Ectodermal cell (in vitro differentiated cells): ENCODE measurements at regions not wholly inside any gene's neighbourhood (a gene's known extent, or its start where the extent isn't known, plus 50 kb on each side); places are given as distances from the start of the nearest gene placed in this dataset.

Source experiments
- H3K27ac ChIP-seq: 2 replicates; pipeline ENCODE4 v1.7.0; 2013; ENCODE audit warnings: mild to moderate bottlenecking, low read depth, low read length; ENCODE audit not compliant: insufficient read depth, poor library complexity, severe bottlenecking
- H3K27me3 ChIP-seq: 2 replicates; pipeline ENCODE4 v1.7.0; 2013; ENCODE audit warnings: mild to moderate bottlenecking, low read length; ENCODE audit not compliant: insufficient read depth, control insufficient read depth, poor library complexity, severe bottlenecking
- H3K36me3 ChIP-seq: one replicate; pipeline ENCODE4 v1.7.0; 2013; ENCODE audit warnings: low read length; ENCODE audit not compliant: control insufficient read depth, insufficient read depth
- H3K4me1 ChIP-seq: one replicate; pipeline ENCODE4 v1.7.0; 2013; ENCODE audit warnings: low read length; ENCODE audit not compliant: control insufficient read depth, insufficient read depth
- H3K4me3 ChIP-seq: 2 replicates; pipeline ENCODE4 v1.7.0; 2013; ENCODE audit warnings: low read depth, low read length, control low read depth; ENCODE audit not compliant: insufficient read depth
- H3K9me3 ChIP-seq: 2 replicates; pipeline ENCODE4 v1.7.0; 2013; ENCODE audit warnings: mild to moderate bottlenecking, low read length, moderate library complexity; ENCODE audit not compliant: control insufficient read depth
- WGBS, 2 experiments: methylation state at CpG; one replicate each; pipeline ENCODE4 v1.1.7; 2013; ENCODE audit warnings: missing lambda C conversion rate in 2 of 2; 5-methylcytosine and 5-hydroxymethylcytosine counted together

DNA sequence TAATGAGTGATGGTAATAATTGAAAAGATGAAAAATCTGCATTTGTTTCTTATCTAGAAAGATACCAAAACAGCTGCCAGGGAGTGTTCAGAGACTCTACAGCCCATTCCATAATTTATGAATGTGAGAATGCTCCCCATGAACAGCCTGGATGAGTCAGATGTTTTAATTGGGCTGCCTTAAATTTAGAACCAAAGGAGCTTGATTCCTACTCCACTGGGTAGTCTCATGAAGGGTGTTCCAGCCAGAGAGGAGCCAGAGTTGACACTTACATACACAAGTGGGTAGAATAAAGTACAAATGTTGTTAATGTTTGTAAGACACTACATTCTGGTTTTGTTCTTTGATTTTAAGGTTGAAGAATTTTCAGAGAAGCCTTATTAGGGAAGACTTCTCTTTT lies 123.2 kb upstream of the PRNP start:
- Histone ChIP-seq H3K27me3 (no peaks in the 10 kb centered on the region), H3K4me3 (no peak overlapping the region), H3K4me1 (no peaks in the 10 kb centered on the region), H3K36me3 (no peaks in the 10 kb centered on the region), H3K9me3 (no peaks in the 10 kb centered on the region), H3K27ac (no peak overlapping the region)

DNA sequence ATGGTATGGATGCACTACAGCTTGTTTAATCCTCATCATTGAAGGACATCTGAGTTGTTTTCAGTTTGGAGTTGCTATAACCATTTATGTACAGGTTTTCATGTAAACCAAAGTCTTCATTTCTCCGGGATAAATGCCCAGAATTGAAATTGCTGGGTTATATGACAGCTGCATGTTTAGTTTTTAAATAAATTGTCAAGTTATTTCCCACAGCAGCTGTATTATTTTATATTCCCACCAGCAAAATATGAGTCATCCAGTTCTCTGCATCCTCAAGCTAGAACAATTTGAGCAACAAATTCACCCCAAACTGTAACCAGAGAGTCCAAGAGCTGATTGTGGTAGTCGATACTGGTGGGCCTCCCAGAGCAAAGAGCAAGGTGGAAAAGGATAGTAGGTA lies 125.6 kb upstream of the PRNP start:
- H3K27ac ChIP-seq: no peak overlapping the region
- no peak overlapping the region for H3K4me3 ChIP-seq
- no peaks in the 10 kb centered on the region for H3K36me3 ChIP-seq
- no peaks in the 10 kb centered on the region for H3K27me3 ChIP-seq
- no peaks in the 10 kb centered on the region for H3K9me3 ChIP-seq
- WGBS, 2 experiments: 88 to 91% methylated on average over 2 of the region's 2 CpGs
- no peaks in the 10 kb centered on the region for H3K4me1 ChIP-seq

DNA sequence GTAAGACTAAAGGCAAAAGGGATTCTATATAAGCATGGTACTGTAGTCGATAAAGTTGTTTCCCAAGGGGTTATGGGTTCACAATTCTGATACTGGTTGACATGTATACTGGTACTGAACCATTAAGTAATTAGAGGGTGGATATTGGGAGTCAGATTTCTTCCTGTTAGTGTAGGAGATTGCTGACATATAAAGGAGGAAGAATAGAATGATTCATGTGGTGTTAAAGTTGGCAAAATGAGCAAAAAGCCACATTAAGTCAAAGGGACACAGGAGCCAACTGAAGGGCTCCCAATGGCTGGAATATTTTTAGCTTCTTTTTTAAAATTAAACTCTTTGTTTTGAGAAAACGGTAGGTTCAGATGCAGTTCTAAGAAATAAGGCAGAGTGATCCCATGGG lies 126.3 kb upstream of the PRNP start:
- Histone ChIP-seq H3K36me3 (no peaks in the 10 kb centered on the region), H3K27ac (no peak overlapping the region), H3K9me3 (no peaks in the 10 kb centered on the region), H3K27me3 (no peaks in the 10 kb centered on the region), H3K4me1 (no peaks in the 10 kb centered on the region), H3K4me3 (no peak overlapping the region)
- 93 to 95% methylated on average over 2 of the region's 2 CpGs for WGBS, 2 experiments

DNA sequence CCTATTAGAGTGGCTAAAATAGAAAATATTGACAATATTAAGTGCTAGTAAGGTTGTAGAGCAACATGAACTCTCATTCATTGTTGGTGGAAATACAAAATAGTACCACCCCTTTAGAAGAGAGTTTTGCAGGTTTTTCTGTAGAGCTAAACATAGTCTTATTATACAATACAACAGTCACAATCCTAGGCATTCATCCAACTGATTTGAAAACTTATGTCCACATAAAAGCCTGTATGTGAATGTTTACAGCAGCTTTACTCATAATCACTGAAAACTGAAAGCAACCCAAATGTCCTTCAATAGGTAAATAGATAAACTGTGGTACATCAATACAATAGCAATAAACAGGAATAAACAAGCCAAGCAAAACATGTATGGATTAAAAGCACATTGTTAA lies 127.2 kb upstream of the PRNP start:
- no peaks in the 10 kb centered on the region for H3K9me3 ChIP-seq
- H3K4me3 ChIP-seq: no peak overlapping the region
- no peaks in the 10 kb centered on the region for H3K36me3 ChIP-seq
- no peaks in the 10 kb centered on the region for H3K27me3 ChIP-seq
- no peaks in the 10 kb centered on the region for H3K4me1 ChIP-seq
- H3K27ac ChIP-seq: no peak overlapping the region

DNA sequence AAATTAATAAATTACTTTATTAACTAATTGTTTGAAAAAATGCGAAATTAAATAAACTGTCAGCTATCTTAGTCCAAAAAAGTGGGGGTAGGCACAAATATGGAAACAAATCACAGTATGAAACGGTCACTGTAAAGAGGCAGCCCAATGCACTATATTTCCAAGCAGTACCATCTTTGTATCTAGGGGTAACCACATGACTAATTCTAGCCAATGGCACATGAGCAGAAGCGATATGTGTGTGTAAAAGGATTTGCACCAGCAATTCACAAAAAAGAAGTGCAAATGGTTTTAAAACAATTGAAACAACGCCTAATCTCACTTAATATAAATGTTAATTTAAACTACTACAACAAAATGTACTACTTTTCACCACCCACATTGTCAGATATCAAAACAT lies 129.5 kb upstream of the PRNP start:
- no peaks in the 10 kb centered on the region for H3K36me3 ChIP-seq
- no peak overlapping the region for H3K27ac ChIP-seq
- H3K4me3 ChIP-seq: no peak overlapping the region
- no peaks in the 10 kb centered on the region for H3K27me3 ChIP-seq
- H3K4me1 ChIP-seq: no peaks in the 10 kb centered on the region
- H3K9me3 ChIP-seq: no peaks in the 10 kb centered on the region
- 71 to 100% methylated on average over 2 to 4 of the region's 4 CpGs for WGBS, 2 experiments

DNA sequence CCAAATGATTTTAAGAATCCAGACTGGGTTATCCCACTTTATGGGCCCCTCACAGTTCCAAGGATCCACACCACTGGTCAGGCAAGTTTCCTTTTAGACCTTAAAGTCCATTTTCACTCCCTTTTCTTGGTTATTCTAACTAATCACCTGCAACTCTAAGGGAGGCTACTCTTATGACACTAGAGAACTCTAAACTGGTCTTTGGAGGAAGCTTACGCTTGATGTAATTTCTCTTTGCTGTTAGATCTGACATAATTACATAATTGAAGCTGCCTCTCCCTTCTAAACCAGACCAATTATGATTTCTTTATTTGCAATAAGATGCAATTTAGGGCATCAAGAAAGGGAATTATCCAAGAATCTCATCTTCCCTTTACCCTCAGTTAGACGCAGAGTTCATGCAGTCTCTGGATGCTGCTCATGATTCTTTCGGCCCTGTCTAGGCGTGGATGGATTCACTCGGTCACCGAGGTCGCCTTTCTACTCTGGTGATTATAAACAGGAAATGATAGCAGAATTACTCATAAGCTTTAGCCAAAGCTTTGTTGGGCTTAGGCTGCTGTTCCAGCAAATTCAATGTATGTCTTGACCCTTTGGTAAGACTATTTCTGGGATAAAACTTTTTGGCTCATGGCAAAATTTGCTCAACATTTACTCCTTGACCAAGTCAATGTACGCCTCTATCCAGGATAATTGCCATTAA lies 130.9 kb upstream of the PRNP start:
- no peaks in the 10 kb centered on the region for H3K36me3 ChIP-seq
- H3K27me3 ChIP-seq: no peaks in the 10 kb centered on the region
- no peak overlapping the region for H3K4me3 ChIP-seq
- H3K9me3 ChIP-seq: no peaks in the 10 kb centered on the region
- WGBS, 2 experiments: 90 to 92% methylated on average over 7 to 8 of the region's 8 CpGs
- no peak overlapping the region for H3K27ac ChIP-seq
- no peaks in the 10 kb centered on the region for H3K4me1 ChIP-seq

DNA sequence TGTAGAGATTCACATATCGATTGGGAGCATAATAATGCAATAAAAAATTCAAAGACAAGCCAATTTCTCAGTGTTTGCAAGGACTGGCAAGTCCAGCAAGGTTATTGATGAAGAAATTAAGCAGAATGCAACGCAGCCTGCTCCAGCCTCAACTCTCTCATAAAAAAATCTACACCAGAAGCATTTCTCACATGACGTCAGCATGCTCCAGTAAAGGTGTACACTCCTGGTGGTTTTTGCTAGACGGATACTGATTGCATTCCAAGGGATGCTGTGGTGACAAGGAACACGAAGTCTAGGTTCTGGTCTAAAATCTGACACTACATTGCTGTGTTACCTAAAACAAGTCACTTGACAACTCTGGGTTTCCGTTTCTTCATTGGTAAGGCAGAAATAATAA lies 131.9 kb upstream of the PRNP start:
- H3K27ac ChIP-seq: no peak overlapping the region
- H3K27me3 ChIP-seq: no peaks in the 10 kb centered on the region
- 89 to 91% methylated on average over 5 to 6 of the region's 6 CpGs for WGBS, 2 experiments
- H3K9me3 ChIP-seq: no peaks in the 10 kb centered on the region
- H3K4me1 ChIP-seq: no peaks in the 10 kb centered on the region
- H3K36me3 ChIP-seq: no peaks in the 10 kb centered on the region
- no peak overlapping the region for H3K4me3 ChIP-seq

DNA sequence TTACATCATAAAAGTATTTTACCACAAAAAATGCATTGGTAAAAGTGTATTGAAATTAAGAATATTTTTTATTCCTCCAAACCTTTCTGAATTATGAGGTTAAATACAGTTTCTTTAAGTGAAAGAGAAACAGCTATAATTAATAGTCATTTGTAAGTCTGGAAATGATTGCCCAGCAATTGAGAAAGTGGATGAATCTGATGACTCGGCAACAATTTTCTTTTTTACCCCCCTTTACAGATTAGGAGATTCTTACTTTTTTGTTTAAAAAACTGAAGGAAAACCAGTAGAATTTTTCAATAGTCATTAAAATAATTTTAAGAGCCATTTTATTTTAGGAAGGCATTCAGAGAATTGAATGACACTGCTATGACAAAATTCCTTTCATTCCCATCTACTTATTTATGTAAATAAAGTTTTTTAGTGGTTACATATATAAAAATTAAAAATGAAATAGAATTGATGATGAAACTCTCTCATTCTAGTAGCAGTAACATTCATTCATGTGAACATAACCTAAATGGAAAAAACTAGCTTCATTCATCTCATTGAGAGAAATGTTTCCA lies 134.1 kb upstream of the PRNP start:
- H3K36me3 ChIP-seq: no peaks in the 10 kb centered on the region

DNA sequence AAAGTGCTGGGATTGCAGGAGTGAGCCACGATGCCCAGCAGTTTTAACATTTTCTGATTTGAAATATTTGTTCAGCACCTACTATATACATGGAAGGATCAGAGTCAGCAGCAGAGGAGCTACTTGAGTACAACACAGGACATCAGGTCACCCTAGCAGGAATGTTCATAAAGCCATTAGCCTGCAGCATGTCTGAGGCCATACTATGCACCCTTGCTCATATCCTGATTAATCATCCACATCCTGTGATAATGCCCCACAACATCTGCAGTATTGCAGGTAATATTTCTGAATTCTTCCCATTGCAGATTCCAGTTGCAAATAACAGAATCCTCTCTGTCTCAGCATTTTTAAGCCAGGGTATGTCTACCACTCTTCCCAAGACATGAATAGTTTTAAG lies 135.5 kb upstream of the PRNP start:
- H3K27ac ChIP-seq: no peak overlapping the region
- 88 to 91% methylated on average over 1 of the region's 1 CpG for whole genome bisulfite sequencing, 2 experiments
- H3K9me3 ChIP-seq: no peaks in the 10 kb centered on the region
- no peaks in the 10 kb centered on the region for H3K4me1 ChIP-seq
- H3K36me3 ChIP-seq: no peaks in the 10 kb centered on the region
- no peaks in the 10 kb centered on the region for H3K27me3 ChIP-seq
- no peak overlapping the region for H3K4me3 ChIP-seq

More for the DNA sequence above, 134.1 kb upstream of the PRNP start:
- Histone ChIP-seq H3K4me3 (no peak overlapping the region), H3K9me3 (no peaks in the 10 kb centered on the region), H3K4me1 (no peaks in the 10 kb centered on the region), H3K27ac (no peak overlapping the region), H3K27me3 (no peaks in the 10 kb centered on the region)
- WGBS, 2 experiments: 83% methylated on average over 1 of the region's 1 CpG; no CpG with 5 or more reads in 1 of the 2 experiments

DNA sequence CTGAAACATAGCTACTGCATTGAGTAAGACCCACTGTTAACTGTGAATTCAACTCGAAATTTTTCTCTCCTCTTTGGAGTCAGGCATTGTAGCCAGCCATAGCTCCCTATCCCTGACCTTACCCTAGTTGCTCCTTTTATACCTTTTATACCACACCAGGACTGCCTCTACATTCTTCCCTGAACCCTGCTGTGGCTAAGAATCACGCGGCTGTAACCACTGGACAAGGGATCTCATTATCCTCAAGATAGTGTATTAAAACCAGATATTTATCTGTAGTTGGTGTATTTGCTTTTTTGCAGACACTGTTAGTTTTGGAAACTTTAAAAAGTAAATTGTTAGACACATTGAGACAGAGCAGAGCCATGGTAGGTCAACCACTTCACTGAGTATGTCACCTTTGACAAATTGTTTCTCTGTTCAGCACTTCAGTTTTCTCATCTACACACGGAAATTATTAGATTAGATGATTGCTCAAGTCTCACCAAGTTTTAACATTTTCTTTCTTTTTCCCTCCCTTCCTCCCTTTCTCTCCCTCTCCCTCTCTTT lies 136.5 kb upstream of the PRNP start:
- Histone ChIP-seq H3K4me3 (no peak overlapping the region), H3K36me3 (no peaks in the 10 kb centered on the region), H3K4me1 (no peaks in the 10 kb centered on the region), H3K27ac (no peak overlapping the region), H3K27me3 (no peaks in the 10 kb centered on the region), H3K9me3 (no peaks in the 10 kb centered on the region)
- 69 to 85% methylated on average over 4 of the region's 4 CpGs for WGBS, 2 experiments
